RWPE1 (cell line): ENCODE measurements at regions not wholly inside any gene's neighbourhood (a gene's known extent, or its start where the extent isn't known, plus 50 kb on each side); places are given as distances from the start of the nearest gene placed in this dataset.

ENCODE experiments used
- CTCF ChIA-PET: fragments of 350-600 bp; sonication (Branson Sonifier 250); formaldehyde crosslinking; extraction: SDS; loops from one replicate; lab custom pipeline; 2021; lab: Yijun Ruan, JAX
- POLR2A ChIA-PET: fragments of 400-600 bp; formaldehyde crosslinking; extraction: SDS; loops from one replicate; lab custom pipeline; 2020; ENCODE audit warnings: antibody characterized with exemption; ENCODE audit not compliant: low non-redundant PET; lab: Yijun Ruan, JAX
- DNase-seq: peaks from one replicate; pipeline ENCODE4 v3.0.0; 2012; ENCODE audit warnings: low spot score
- H3K27ac ChIP-seq: fragments of 450-650 bp; 2 replicates; pipeline ENCODE4 v1.5.1; 2017
- CTCF ChIP-seq: fragments of 450-650 bp; conservative IDR thresholded peaks from 2 replicates; pipeline ENCODE4 v1.5.1; 2017; ENCODE audit warnings: low read depth, mild to moderate bottlenecking

- no peak for DNase-seq
- H3K27ac ChIP-seq, result no peak overlapping the region
- CTCF ChIA-PET, result interaction anchor here (0.6 kb wide), 1 partner anchor 64 kb away, joined by 3 read pairs; no protein-coding TSS in a partner anchor
- TF ChIP-seq CTCF, result no peak
- POLR2A ChIA-PET, result no interaction called here
Observed at GRCh38 chr2:134132490-134132857, 121.4 kb upstream of the MGAT5 start.

GRCh38 chr2:134133622-134134312 lies 120.1 kb upstream of the MGAT5 start:
- CTCF ChIA-PET, result no interaction called here
- H3K27ac ChIP-seq, result no peak overlapping the region
- TF ChIP-seq CTCF, result no peak
- no peak for DNase-seq
- POLR2A ChIA-PET, result no interaction called here

GRCh38 chr2:134134313-134134706 lies 119.6 kb upstream of the MGAT5 start:
- no peak for TF ChIP-seq CTCF
- ChIA-PET CTCF (no interaction called here), POLR2A (no interaction called here)
- no peak overlapping the region for H3K27ac ChIP-seq
- no peak for DNase-seq

GRCh38 chr2:134134827-134135226 lies 119.0 kb upstream of the MGAT5 start:
- no peak for DNase-seq
- ChIA-PET CTCF (no interaction called here), POLR2A (no interaction called here)
- no peak for TF ChIP-seq CTCF
- no peak overlapping the region for H3K27ac ChIP-seq

- POLR2A ChIA-PET, result no interaction called here
- TF ChIP-seq CTCF, result no peak
- DNase-seq, result no peak
- H3K27ac ChIP-seq, result no peak overlapping the region
- CTCF ChIA-PET, result interaction anchor here (0.6 kb wide), 2 partner anchors 103 to 675 kb away, joined by 3 read pairs; no protein-coding TSS in a partner anchor
Observed at GRCh38 chr2:134135793-134136192, 118.1 kb upstream of the MGAT5 start.

- ChIA-PET POLR2A (no interaction called here), CTCF (interaction anchor here (0.5 to 0.6 kb wide), 2 partner anchors 70 to 86 kb away, joined by 3 to 5 read pairs; no protein-coding TSS in a partner anchor)
- H3K27ac ChIP-seq, result peak overlapping the region; percentile 75
- TF ChIP-seq CTCF, result no peak
- DNase-seq, result no peak
Observed at GRCh38 chr2:134136731-134137130, 117.1 kb upstream of the MGAT5 start.
